Cardiac fibroblast (primary cell): ENCODE measurements at regions not wholly inside any gene's neighbourhood (a gene's known extent, or its start where the extent isn't known, plus 50 kb on each side); places are given as distances from the start of the nearest gene placed in this dataset.

Experiments
- DNase-seq, 2 donors: peaks; one replicate each; pipeline versions ENCODE4 v3.0.0 to v3.0.0-alpha.2; 2010; ENCODE audit warnings: low read depth in 2 of 2
- H3K4me3 ChIP-seq, 2 donors: replicated peaks in 1 of 2; 1 replicate in 1 of 2; 2 replicates in 1 of 2; pipeline ENCODE4 v1.5.1; 2011; ENCODE audit warnings: low read depth in 2 of 2, low read length in 2 of 2, mild to moderate bottlenecking in 2 of 2, moderate library complexity in 1 of 2
- TF ChIP-seq, protein P1 (sequence below): IDR thresholded peaks from one replicate; pipeline ENCODE4 v1.5.1; 2011; ENCODE audit warnings: low read depth, mild to moderate bottlenecking, low read length, inconsistent platforms

DNA sequence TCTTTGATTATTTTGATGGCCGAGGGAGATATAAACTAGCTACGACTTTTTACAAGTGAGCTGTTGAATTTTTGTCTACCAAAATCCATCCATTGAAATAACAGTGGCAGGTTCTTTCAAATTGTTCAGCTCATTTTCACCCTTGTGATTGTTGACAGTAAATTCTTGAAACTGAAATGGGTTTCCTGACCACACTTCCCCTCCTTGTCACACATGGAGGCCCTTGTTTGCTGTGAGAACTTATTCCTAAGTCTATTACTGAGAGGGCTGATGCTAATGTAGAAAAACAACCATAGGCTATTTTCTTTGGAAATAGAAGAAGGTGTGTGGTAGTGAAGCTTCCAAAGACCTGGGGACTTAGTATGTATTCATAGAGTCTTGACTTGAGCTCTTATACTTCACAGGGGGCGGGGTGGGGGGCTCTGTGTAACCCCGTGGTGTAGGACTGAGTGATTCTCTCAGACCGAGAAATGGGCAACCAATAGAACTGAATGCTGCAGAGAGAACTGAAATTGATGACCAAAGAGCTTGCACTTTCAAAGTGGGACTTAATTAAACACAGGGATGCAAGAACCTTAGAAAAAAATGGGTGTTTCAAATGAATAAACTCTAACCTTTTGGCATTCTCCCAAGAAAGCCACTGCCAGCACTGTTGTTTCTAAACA is 718.9 kb downstream of the CCSER2 start:
- TF ChIP-seq, protein P1, sequence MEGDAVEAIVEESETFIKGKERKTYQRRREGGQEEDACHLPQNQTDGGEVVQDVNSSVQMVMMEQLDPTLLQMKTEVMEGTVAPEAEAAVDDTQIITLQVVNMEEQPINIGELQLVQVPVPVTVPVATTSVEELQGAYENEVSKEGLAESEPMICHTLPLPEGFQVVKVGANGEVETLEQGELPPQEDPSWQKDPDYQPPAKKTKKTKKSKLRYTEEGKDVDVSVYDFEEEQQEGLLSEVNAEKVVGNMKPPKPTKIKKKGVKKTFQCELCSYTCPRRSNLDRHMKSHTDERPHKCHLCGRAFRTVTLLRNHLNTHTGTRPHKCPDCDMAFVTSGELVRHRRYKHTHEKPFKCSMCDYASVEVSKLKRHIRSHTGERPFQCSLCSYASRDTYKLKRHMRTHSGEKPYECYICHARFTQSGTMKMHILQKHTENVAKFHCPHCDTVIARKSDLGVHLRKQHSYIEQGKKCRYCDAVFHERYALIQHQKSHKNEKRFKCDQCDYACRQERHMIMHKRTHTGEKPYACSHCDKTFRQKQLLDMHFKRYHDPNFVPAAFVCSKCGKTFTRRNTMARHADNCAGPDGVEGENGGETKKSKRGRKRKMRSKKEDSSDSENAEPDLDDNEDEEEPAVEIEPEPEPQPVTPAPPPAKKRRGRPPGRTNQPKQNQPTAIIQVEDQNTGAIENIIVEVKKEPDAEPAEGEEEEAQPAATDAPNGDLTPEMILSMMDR, result no peak
- DNase-seq, result no peak
- H3K4me3 ChIP-seq, result no peak overlapping the region

DNA sequence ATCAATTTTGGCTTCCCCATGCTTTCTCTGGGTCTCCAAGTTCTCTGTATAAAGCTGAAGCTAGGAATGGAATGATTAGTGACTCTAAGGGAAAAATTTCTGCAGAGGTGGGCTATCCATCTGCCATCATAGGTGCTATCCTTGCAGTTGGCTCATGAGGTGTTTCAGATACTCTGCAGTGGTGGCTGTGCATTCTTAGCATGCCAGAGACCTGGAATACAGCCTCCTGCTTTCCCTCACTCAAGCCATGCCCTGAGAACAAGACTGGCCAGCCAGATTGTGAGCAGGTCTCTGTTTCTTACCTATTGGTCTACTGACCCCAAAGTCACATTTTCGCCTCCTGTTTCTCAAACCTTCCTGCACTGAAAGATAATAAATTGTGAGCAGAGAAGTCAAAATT is 719.6 kb downstream of the CCSER2 start:
- no peak for DNase-seq
- H3K4me3 ChIP-seq, result no peak overlapping the region
- TF ChIP-seq, protein P1, result no peak

DNA sequence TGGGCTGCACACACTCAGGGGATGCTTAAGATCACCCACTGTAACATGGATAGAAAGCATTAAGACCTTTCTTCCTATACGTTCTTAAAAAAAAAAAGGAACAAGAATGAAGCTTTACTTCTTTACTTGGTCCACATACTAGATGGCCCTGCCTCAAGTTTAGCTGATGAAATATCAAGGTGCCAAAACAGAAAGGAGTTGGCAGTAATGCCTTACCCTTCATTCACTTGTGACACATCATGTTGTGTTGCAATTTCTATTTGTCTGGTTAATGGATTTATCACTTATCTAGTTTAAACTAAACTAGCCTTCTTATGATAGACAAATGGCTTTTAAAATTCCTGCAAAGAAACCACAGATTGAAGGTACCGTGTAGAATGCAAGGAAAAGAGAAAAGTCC is 720.3 kb downstream of the CCSER2 start:
- no peak overlapping the region for H3K4me3 ChIP-seq
- DNase-seq, result no peak
- TF ChIP-seq, protein P1, result no peak

DNA sequence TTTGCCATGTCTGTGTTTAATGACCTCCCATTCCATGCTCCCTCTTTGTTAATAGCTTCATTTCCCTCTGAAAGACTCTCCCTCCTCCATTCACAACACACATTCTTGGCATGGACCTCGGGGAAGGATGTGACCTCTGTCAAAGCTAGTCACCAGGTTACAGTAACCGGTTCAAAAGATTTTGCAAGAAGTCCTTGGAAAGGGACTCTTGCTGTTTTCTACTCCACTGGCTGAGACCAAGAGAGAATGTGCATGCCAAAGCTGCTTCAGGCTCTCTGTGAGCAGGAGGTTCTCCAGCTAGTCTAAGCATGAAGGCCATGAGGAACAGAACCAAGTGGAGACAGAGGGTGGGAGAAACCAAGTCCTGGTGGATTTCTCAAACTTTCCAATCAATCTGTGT is 732.6 kb downstream of the CCSER2 start:
- no peak for DNase-seq
- H3K4me3 ChIP-seq, result no peak overlapping the region
- TF ChIP-seq, protein P1, result no peak

DNA sequence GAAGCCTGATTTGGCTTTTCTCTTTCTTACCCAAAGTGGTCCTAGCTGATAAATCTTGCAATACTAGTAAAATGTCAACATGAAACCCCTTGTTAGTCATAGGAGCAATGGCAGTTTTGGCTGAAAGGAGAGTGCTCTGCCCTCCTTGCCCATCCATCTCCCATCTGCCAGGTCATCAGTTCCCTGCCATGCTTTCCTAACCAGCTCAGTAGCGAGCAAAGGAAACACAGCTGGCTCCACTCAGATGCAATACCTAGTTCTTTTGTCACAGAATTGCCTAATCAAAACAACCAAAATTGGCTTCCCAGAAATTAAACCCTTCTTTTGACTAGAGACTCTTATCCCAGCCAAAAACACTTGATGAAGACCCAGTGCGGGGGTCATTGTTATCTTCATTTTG is 733.0 kb downstream of the CCSER2 start:
- TF ChIP-seq, protein P1, result no peak
- no peak overlapping the region for H3K4me3 ChIP-seq
- no peak for DNase-seq

DNA sequence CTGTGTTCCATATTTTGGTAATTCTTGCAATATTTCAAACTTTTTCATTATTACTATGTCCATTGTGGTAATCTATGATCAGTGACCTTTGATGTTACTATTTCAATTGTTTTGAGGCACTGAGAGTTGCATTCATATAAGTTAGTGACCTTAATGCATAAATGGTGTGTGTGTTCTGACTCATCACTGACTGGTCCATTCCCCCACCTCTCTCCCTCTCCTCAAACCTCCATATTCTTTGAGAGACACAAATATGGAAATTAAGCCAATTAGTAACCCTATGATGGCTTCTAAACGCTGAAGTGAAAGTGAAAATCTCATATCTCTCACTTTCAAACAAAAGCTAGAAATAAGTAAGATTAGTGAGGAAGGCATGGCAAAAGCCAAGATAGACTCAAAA is 739.6 kb downstream of the CCSER2 start:
- no peak for DNase-seq
- no peak overlapping the region for H3K4me3 ChIP-seq
- TF ChIP-seq, protein P1, result no peak

DNA sequence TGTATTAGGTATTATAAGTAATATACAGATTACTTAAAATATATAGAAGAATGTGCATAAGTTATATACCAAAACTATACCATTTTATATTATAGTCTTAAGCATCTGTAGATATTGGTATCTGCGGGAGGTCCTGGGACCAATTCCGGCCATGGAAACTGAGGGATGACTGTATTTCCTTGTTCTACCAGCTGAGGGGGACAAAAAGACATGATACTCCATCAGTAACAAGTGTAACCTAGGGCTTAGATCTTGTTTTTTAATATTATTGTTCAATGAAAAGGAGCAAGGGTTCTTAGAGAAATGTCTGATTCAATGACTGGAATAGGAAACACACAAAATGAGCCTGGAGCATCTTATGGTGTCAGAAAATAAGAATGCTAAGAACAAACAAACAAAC is 752.5 kb downstream of the CCSER2 start:
- DNase-seq, result no peak
- no peak overlapping the region for H3K4me3 ChIP-seq
- TF ChIP-seq, protein P1, result no peak
